HG02678 (cell line): ENCODE measurements at regions not wholly inside any gene's neighbourhood (a gene's known extent, or its start where the extent isn't known, plus 50 kb on each side); places are given as distances from the start of the nearest gene placed in this dataset.
"Not testable (repeated sequence)": the region's sequence is repeated elsewhere in the genome, so short reads cannot be mapped to it uniquely, and the experiment has no call there.

Experiments
- ATAC-seq: cut with Tn5 transposase; IDR thresholded peaks from one replicate; pipeline ENCODE4 v1.9.1; 2021; ENCODE audit warnings: mild to moderate bottlenecking, moderate library complexity; ENCODE audit not compliant: unreplicated experiment

GRCh38 chr14:55973911-55974630, 144.1 kb upstream of the PELI2 start:
- ATAC-seq = no peak

DNA sequence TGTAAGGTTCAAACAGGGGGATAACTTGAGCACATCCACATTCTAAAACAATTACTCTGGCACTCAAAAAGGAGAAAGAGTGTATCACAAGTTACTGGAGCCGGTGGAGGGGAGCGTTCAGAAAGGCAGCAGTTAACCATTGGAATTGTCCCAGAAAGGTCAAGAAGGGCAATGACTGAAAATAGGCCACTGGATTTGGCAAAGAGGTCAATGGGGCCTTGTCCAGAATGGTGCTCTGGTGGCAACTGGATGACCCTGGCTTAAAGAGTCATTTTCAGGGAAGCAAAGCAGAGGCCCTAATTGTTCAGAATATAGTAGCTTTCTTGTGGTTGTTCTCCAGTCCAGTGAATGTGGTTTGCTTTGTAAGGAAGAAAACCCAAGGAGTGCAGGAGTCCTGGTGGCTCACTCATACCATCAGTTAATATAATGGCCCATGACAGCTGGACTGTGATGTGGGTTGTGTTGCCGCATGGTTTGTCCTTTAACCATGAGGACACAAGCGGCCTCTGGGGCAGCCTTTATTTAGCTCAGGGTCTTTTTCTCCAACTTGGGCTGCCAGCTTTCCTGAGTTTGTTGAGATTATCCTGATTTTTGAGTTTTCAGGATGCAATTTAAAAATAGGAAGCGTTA, 142.8 kb upstream of the PELI2 start:
- no peak for ATAC-seq

GRCh38 chr14:55976219-55976618, 142.0 kb upstream of the PELI2 start:
- no peak for ATAC-seq

DNA sequence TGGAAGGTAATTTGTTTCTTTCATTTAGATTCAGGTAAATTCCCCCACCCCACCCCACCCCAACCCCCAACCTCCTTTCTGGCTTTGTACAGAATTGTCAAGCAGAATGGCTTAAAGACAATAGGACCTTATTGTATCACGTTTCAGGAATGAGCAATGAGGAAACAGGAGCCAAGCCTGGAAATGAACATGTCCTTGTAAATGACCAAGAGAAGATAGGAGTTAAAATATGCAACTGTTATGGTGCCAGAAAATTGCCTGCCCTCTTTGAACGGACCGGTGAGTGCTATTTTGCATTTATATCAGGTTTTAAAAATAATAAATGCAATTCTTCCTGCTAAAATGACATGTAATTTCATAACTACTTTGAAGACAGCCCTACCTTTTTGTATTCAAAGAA, 141.6 kb upstream of the PELI2 start:
- ATAC-seq = no peak

DNA sequence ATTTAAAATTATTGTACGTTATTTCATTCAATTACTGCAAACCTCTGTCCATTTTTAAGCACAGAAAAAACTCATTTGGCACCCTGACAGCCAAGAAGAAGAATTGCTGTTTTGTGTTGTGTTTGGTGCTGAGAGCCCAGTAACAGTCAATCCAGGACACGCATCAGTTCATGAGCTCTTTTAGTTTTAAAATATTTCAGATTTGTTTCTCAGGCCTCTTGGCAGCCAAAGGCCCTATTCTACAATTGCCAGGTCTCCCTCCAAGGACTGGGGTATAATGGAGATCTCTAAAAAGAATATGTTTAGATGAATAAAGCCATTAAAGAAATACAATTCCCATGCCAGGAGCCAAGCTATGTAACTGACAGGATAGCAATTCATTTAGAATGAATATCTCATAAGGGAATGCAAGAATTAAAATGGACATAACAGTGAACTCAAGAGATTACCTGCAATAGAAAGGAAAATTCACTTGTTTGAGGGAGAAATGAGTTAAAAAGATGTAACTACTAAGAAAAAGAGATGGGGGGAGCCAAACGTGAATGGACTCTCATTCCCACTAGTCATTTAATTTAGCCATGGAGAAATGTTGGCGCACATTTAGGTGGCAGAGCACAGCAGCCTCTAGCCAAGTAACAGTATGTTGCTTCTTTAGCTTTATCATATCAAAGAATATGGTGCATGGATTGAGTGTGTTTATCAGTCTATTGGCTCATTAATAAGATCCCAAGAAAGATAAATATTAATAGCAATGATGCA, 140.6 kb upstream of the PELI2 start:
- no peak for ATAC-seq

DNA sequence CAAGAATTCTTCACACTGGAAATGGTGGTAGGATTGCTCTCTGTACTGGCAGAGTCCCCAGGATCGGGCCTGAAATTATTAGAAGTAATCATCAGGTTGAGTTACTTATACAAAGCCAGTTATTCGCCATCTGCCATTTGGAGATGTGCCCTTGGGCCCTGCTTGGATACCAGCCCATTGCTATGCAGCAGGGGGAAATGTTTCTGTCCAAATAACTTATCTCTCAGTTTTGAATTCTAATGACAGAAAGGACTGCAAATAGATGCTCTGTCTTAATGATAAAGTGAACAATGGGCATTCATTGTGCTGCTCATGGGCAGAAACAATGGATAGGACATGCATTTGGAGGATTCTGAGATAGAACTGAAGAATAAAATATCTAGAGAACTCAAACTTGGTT, 139.1 kb upstream of the PELI2 start:
- ATAC-seq = no peak

GRCh38 chr14:55979781-55980180, 138.4 kb upstream of the PELI2 start:
- ATAC-seq = no peak

DNA sequence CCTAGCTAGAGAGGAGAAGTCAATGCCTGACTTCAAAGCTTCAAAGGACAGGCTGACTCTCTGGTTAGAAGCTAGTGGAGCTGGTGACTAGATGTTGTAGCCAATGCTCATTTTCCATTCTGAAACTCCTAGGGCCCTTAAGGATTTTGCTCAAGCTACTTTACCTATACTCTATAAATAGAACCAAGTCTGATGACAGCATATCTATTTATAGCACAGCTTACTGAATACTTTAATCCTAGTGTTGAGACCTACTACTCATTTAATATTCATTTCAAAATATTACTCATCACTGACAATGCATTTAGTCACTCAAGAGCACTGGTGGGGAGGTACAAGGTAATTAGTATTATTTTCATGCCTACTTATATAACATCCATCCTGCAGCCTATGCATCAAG, 137.2 kb upstream of the PELI2 start:
- no peak for ATAC-seq

DNA sequence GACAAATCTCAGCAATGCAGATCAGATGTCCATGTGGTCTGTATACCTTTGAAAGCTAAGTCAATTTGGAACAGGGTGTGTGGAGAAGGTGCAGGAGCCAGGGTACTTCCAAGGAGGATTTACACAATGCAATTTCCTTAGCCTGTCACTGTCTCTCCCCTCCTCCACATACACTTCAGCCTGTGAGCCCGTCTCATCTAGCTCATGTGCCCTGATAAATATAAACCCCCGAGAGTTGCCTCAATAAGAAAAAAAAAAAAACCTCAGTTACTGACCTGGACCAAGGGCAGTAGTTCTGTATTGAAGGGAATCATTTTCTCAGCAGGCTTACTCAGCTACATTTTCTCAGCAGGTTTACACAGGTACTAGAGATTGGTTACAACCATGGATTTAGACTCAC, 132.1 kb upstream of the PELI2 start:
- ATAC-seq = no peak

DNA sequence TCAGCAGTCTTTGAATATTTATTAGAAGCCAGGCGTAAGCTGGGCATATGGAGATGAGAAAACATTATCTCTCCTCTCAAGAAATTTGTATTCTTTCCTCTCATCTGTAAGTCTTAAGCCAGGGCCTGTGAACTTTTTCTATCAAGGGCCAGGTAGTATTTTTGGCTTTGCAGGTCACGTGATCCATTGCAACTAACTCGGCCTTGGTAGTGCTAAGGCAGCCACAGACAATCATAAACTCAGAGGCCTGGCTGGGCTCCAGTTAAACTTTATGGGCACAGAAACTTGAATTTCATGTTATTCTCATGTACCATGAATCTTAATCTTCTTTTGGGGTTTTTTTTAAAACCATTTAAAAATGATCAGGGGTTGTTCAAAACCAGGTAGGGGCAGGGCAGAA, 117.4 kb upstream of the PELI2 start:
- ATAC-seq = no peak

DNA sequence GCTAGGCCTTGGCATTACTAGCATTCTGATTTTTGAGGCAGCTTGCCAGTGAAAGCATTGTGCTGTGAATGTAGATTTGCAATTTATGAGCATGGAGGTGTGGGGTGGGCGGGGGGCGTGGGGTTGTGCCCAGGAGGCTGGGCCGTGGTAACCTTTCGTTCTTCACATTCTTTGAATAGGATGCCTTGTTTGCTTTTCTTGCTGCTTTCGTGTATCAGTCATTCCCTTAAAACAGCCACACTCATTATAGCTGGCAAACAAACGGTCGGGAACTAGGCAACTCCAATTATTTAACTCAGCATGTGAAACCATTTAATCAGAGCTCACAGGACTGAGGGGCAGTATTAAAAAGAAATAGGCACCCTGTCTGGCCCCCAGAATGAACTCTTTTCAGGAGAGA, 115.9 kb upstream of the PELI2 start:
- no peak for ATAC-seq

- ATAC-seq = peak; percentile 77
Observed at GRCh38 chr14:56002876-56003625, 115.2 kb upstream of the PELI2 start.

- ATAC-seq = no peak
Observed at GRCh38 chr14:56004323-56004722, 113.9 kb upstream of the PELI2 start.

DNA sequence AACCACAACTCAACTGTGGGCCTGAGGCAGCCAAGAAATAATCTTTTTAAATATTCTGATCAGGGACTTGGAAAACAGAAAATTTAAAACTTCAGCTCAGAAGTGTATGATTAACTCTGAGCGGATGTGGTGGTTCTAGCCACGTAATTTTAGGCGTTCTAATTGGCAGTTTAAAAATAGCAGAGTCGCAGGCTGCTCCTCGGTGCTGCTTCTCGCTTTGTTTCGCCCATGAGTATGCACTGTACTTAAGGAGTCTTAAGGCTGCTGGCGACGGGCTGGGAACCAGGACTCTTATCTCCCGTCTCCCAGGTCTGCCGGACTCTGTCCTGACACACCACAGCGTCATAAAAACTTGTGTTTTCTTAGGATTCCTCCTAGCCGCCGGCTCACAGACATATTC, 113.4 kb upstream of the PELI2 start:
- peak; percentile 73 for ATAC-seq

GRCh38 chr14:56005191-56006053, 112.8 kb upstream of the PELI2 start:
- peak; percentile 0 for ATAC-seq

GRCh38 chr14:56007491-56007890, 110.7 kb upstream of the PELI2 start:
- ATAC-seq = not testable (repeated sequence)

DNA sequence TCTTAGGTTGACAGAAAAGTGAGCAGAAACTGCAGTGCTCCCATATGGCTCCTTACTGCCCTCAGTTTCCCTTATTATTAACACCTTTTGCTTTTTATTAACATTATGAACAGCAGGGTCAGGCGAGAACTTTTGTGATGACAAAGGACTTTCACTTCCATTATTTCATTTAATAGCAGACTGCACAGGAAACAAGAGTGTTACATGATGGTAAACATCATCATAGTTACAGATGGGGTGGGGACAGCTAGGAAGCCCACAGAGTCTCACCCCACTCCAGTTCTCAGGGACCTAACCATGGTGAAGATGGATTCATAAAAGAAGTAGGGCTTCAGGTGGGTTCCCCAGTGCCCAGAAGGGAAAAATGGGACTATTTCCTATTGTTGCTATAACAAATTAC, 110.1 kb upstream of the PELI2 start:
- no peak for ATAC-seq

DNA sequence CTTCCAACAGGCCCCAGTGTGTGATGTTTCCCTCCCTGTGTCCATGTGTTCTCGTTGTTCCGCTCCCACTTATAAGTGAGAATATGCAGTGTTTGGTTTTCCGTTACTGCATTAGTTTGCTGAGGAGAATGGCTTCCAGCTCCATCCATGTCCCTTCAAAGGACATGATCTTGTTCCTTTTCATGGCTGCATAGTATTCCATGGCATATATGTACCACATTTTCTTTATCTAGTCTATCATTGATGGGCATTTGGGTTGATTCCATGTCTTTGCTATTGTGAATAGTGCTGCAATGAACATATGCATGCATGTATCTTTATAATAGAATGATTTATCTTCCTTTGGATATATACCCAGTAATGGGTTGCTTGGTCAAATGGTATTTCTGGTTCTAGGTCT, 109.5 kb upstream of the PELI2 start:
- not testable (repeated sequence) for ATAC-seq

GRCh38 chr14:56023661-56024081, 94.5 kb upstream of the PELI2 start:
- ATAC-seq = no peak

DNA sequence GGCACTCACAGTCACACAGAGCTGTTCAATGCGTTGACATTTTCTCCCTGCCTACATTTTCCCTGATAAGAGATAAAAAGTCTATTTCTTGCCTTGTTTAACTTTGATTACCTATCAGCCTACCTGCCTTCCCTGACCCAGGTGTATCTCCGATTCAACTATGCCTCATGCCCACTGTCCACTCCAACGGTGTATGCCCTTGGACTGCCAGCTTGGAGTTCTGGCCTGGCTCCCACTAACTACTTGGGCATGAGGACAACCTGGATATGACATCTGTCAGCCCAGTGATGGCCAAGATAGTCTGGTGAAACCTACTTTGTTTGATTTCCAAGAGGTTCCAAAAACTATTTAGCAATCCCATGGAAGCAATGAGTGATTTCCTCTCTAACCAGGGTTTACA, 93.0 kb upstream of the PELI2 start:
- no peak for ATAC-seq
